HepG2 (cell line): ENCODE measurements at regions not wholly inside any gene's neighbourhood (a gene's known extent, or its start where the extent isn't known, plus 50 kb on each side); places are given as distances from the start of the nearest gene placed in this dataset.

ENCODE experiments used
- ATAC-seq: fragments of 200-7000 bp; cut with Tn5 transposase; 3 replicates; pipeline ENCODE4 v1.9.1; 2020; ENCODE audit warnings: mild to moderate bottlenecking, moderate library complexity
- BruUV-seq: library from RNA; stranded (reverse); fragments of 400-500 nt; replicated peaks from 2 replicates; lab custom pipeline; 2021; lab: Mats Ljungman, UMichigan
- CTCF ChIA-PET: fragments of 300-600 bp; formaldehyde crosslinking; extraction: SDS; loops from one replicate; lab custom pipeline; 2021; ENCODE audit warnings: low total read pairs, inconsistent platforms, low intra/inter-chr PET ratio; lab: Yijun Ruan, JAX
- POLR2A ChIA-PET: fragments of 350-600 bp; sonication (Branson Sonifier 250); formaldehyde crosslinking; loops from one replicate; lab custom pipeline; 2020; ENCODE audit warnings: antibody characterized with exemption, inconsistent platforms; lab: Yijun Ruan, JAX
- DNase-seq: peaks from one replicate; pipeline ENCODE4 v3.0.0-alpha.2; 2015; ENCODE audit warnings: low spot score
- FAIRE-seq: peaks from 3 replicates; lab custom pipeline; 2011; peaks lifted over from hg19 to GRCh38; lab: Jason Lieb, UNC
- H2AFZ ChIP-seq: one replicate; pipeline ENCODE4 v1.6.1; 2011; ENCODE audit warnings: low read length, inconsistent platforms
- H3K27ac ChIP-seq: fragments of 300-600 bp; 3 replicates; pipeline ENCODE4 v1.8.0; 2011; ENCODE audit warnings: mixed run types, mild to moderate bottlenecking, mixed read lengths, low read length, inconsistent platforms; ENCODE audit not compliant: insufficient read depth; ENCODE audit errors: extremely low read length
- H3K27me3 ChIP-seq, 2 experiments: fragments of 200-600 bp in 1 of 2; 2 replicates in 1 of 2; 3 replicates in 1 of 2; pipeline versions ENCODE4 v1.6.0 to v1.8.0; 2011; ENCODE audit warnings: low read length in 2 of 2, mild to moderate bottlenecking in 2 of 2, moderate library complexity in 2 of 2, inconsistent platforms in 1 of 2; ENCODE audit not compliant: insufficient read depth in 2 of 2, control insufficient read depth in 1 of 2
- H3K36me3 ChIP-seq, 2 experiments: fragments of 200-600 bp in 1 of 2; replicated peaks in 1 of 2; 2 replicates in 1 of 2; 3 replicates in 1 of 2; pipeline versions ENCODE4 v1.5.1 to v1.8.0; 2011; ENCODE audit warnings: low read length in 2 of 2, inconsistent platforms in 1 of 2; ENCODE audit not compliant: insufficient read depth in 2 of 2, control insufficient read depth in 1 of 2
- H3K4me1 ChIP-seq: 2 replicates; pipeline ENCODE4 v1.5.1; 2012; ENCODE audit warnings: low read length, inconsistent platforms; ENCODE audit not compliant: insufficient read depth
- H3K4me2 ChIP-seq: 2 replicates; pipeline ENCODE4 v1.6.0; 2011; ENCODE audit warnings: low read depth, low read length, inconsistent platforms
- H3K4me3 ChIP-seq, 3 experiments: fragments of 200-600 bp in 1 of 3; sonication (generic), shearing (Covaris generic) in 1 of 3; replicated peaks in 1 of 3; 2 replicates each; pipeline ENCODE4 v1.5.1; 2011 to 2016; ENCODE audit warnings: low read length in 3 of 3, inconsistent platforms in 2 of 3, low read depth in 2 of 3, mild to moderate bottlenecking in 2 of 3, control low read depth in 1 of 3, mixed read lengths in 1 of 3; ENCODE audit not compliant: insufficient read depth in 1 of 3
- H3K79me2 ChIP-seq: one replicate; pipeline ENCODE4 v1.6.1; 2011; ENCODE audit warnings: low read length, inconsistent platforms; ENCODE audit not compliant: insufficient read depth
- H3K9ac ChIP-seq: 2 replicates; pipeline ENCODE4 v1.6.0; 2011; ENCODE audit warnings: mild to moderate bottlenecking, low read depth, low read length, inconsistent platforms; ENCODE audit not compliant: insufficient read depth
- H3K9me3 ChIP-seq: 2 replicates; pipeline ENCODE4 v1.5.1; 2012; ENCODE audit warnings: mild to moderate bottlenecking, low read length
- H4K20me1 ChIP-seq: 2 replicates; pipeline ENCODE4 v1.6.0; 2011; ENCODE audit warnings: inconsistent platforms, mild to moderate bottlenecking, low read length, moderate library complexity; ENCODE audit not compliant: insufficient read depth
- ARNT ChIP-seq: fragments of 450-650 bp; IDR thresholded peaks from 2 replicates; pipeline ENCODE4 v1.6.1; 2017
- BCLAF1 ChIP-seq: fragments of 450-650 bp; IDR thresholded peaks from 2 replicates; pipeline ENCODE4 v1.6.1; 2017; ENCODE audit warnings: mild to moderate bottlenecking
- E2F2 ChIP-seq: sonication (generic); formaldehyde crosslinking; IDR thresholded peaks from 2 replicates; pipeline ENCODE4 v1.4.0; 2020; ENCODE audit warnings: missing genetic modification reagents, borderline replicate concordance
- KLF11 ChIP-seq: IDR thresholded peaks from 2 replicates; pipeline ENCODE4 v1.6.1; 2016; ENCODE audit warnings: missing compliant biosample characterization
- PITX1 ChIP-seq: sonication (generic); formaldehyde crosslinking; IDR thresholded peaks from 2 replicates; pipeline ENCODE4 v1.5.1; 2020; ENCODE audit warnings: mild to moderate bottlenecking, missing genetic modification reagents
- SKIL ChIP-seq: sonication (generic); formaldehyde crosslinking; IDR thresholded peaks from 2 replicates; pipeline ENCODE4 v1.8.0; 2022; ENCODE audit warnings: missing genetic modification reagents, mild to moderate bottlenecking, moderate library complexity, borderline replicate concordance
- SRF ChIP-seq: IDR thresholded peaks from 2 replicates; pipeline ENCODE4 v1.6.1; 2011; ENCODE audit warnings: mild to moderate bottlenecking, low read depth, low read length, moderate library complexity
- ZEB1 ChIP-seq: IDR thresholded peaks from 2 replicates; pipeline ENCODE4 v1.6.1; 2012; ENCODE audit warnings: mild to moderate bottlenecking, low read depth, inconsistent platforms; ENCODE audit not compliant: insufficient replicate concordance
- ZFP37 ChIP-seq: sonication (generic); formaldehyde crosslinking; IDR thresholded peaks from 2 replicates; pipeline ENCODE4 v1.4.0; 2020; ENCODE audit warnings: missing genetic modification reagents, borderline replicate concordance
- ZMAT5 ChIP-seq: sonication (generic); formaldehyde crosslinking; IDR thresholded peaks from 2 replicates; pipeline ENCODE4 v1.5.0; 2020; ENCODE audit warnings: mild to moderate bottlenecking, low read depth, missing genetic modification reagents, borderline replicate concordance
- ZNF432 ChIP-seq: sonication (generic); formaldehyde crosslinking; IDR thresholded peaks from 2 replicates; pipeline ENCODE4 v1.5.0; 2020; ENCODE audit warnings: missing genetic modification reagents, mild to moderate bottlenecking, borderline replicate concordance
- ZNF513 ChIP-seq: sonication (generic); formaldehyde crosslinking; conservative IDR thresholded peaks from 2 replicates; pipeline ENCODE4 v1.5.0; 2020; ENCODE audit warnings: missing genetic modification reagents
- ZNF552 ChIP-seq: sonication (generic); formaldehyde crosslinking; IDR thresholded peaks from 2 replicates; pipeline ENCODE4 v1.9.0; 2022; ENCODE audit warnings: missing genetic modification reagents, mild to moderate bottlenecking, borderline replicate concordance
- WGBS: methylation state at CpG from one replicate; pipeline ENCODE4 v1.1.6; 2017; ENCODE audit warnings: low lambda C conversion rate; 5-methylcytosine and 5-hydroxymethylcytosine counted together
- in situ Hi-C: cut with HindIII; loops from 2 replicates; pipeline ENCODE4 v1.10.0; 2017; ENCODE audit warnings: low pct_unique_long_range_greater_than_20kb; ENCODE audit not compliant: extremely low pct_ligation_motif_present
- intact Hi-C: fragments of 100-400 bp; cut with micrococcal nuclease; formaldehyde crosslinking; loops from one replicate; pipeline ENCODE4 v1.10.0; 2022; ENCODE audit not compliant: unreplicated experiment
- TF ChIP-seq, protein P1 (sequence below): sonication (generic); formaldehyde crosslinking; IDR thresholded peaks from 2 replicates; pipeline ENCODE4 v1.4.0; 2020; ENCODE audit warnings: missing genetic modification reagents
- TF ChIP-seq, protein P2 (sequence below): sonication (generic); formaldehyde crosslinking; IDR thresholded peaks from 2 replicates; pipeline ENCODE4 v1.4.0; 2020; ENCODE audit warnings: mild to moderate bottlenecking, low read depth, missing genetic modification reagents

DNA sequence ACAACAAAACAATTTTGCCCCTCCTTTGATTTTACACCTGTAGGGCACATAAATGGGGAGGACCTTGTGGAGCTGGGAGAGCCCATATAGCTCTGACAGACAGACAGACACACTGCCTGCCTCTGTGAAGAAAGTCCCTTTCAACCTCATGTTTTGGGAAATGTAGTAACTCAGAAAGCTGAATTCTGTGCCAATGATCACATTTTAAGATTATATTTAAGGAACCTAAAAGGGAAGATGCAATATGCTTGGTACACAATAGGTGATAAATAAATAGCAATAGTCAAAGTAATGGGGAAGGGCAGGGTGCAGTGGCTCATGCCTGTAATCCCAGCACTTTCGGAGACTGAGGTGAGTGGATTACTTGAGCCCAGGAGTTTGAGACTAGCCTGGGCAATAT lies 446.4 kb upstream of the ID2 start:
- Histone ChIP-seq H3K4me3 (no peak overlapping the region), H3K27ac (no peak overlapping the region), H3K9me3 (no peaks in the 10 kb centered on the region), H4K20me1 (no peaks in the 10 kb centered on the region), H3K27me3 (peaks cover 0 to 26% of the 10 kb centered on the region in 2 experiments; a peak in 2 of 5 replicates), H3K4me1 (no peaks in the 10 kb centered on the region), H3K79me2 (no peaks in the 10 kb centered on the region), H2AFZ (no peak overlapping the region), H3K36me3 (no peaks in the 10 kb centered on the region), H3K9ac (no peak overlapping the region), H3K4me2 (no peak overlapping the region)
- POLR2A ChIA-PET = no interaction called here
- BruUV-seq = no TSS peak
- in situ Hi-C loops = no loop called here
- no peak for FAIRE-seq
- 73% methylated on average over 1 of the region's 1 CpG for WGBS
- no peak for DNase-seq
- no peak for ATAC-seq
- CTCF ChIA-PET = no interaction called here
- intact Hi-C loops = no loop called here
- TF ChIP-seq ARNT (no peak), ZMAT5 (CRISPR knock-in tag) (no peak), ZNF513 (CRISPR knock-in tag) (no peak), ZFP37 (CRISPR knock-in tag) (no peak), SRF (no peak), KLF11 (CRISPR knock-in tag) (no peak), ZNF432 (CRISPR knock-in tag) (no peak), PITX1 (no peak), ZNF552 (no peak), BCLAF1 (no peak), E2F2 (CRISPR knock-in tag) (no peak), SKIL (CRISPR knock-in tag) (no peak), ZEB1 (no peak)
- TF ChIP-seq, protein P1, sequence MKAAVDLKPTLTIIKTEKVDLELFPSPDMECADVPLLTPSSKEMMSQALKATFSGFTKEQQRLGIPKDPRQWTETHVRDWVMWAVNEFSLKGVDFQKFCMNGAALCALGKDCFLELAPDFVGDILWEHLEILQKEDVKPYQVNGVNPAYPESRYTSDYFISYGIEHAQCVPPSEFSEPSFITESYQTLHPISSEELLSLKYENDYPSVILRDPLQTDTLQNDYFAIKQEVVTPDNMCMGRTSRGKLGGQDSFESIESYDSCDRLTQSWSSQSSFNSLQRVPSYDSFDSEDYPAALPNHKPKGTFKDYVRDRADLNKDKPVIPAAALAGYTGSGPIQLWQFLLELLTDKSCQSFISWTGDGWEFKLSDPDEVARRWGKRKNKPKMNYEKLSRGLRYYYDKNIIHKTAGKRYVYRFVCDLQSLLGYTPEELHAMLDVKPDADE (CRISPR knock-in tag) = no peak
- TF ChIP-seq, protein P2, sequence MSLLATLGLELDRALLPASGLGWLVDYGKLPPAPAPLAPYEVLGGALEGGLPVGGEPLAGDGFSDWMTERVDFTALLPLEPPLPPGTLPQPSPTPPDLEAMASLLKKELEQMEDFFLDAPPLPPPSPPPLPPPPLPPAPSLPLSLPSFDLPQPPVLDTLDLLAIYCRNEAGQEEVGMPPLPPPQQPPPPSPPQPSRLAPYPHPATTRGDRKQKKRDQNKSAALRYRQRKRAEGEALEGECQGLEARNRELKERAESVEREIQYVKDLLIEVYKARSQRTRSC = no peak
